ENCODE measurements at regions not wholly inside any gene's neighbourhood (a gene's known extent, or its start where the extent isn't known, plus 50 kb on each side); places are given as distances from the start of the nearest gene placed in this dataset.
"Not testable (repeated sequence)": the region's sequence is repeated elsewhere in the genome, so short reads cannot be mapped to it uniquely, and the experiment has no call there.

DNA sequence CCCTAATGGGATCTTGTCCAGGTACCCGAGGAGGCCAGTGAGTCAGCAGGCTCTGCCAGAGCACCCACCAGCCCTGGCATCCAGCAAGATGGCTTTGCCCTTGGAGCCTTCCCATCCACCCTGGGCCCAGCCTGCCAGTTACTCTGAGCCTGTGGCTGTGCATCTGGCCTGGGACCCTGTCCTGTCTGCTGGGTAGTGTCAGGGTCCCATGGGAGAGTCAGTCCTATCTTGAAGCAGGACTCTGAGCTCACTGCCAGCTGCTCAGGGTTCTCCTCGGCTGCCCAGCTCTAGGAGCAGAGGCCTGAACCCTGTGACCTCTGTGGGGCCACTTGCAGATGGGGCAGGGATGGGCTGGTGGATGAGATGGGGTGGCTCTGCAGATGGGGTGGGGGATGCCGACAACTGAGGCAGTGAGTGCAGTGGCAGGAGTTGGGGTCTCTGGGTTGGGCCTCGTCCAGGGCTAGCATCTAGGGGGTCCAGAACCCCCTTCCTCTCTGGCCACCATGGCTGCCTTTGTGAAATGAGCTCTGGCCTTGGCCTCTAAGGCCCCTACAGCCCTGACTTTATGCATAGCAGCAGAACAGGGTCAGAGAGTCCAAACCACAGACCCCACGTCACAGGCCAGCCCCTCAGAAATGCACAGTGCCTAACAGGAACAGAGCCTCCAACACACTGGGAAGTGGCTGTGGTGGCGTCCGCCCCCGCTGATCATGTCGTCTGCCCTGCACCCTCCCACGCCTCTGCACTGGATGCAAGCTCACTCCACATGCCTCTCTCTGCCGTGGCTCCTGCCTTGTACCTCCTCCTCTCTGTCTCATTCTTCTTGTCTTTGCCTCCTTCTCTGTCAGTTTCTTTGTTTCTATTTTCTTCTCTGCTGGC is 88.1 kb upstream of the RET start:
- peak; percentile 6 for DNase-seq

GRCh38 chr10:42989481-42989921 is 87.4 kb upstream of the RET start:
- no peak for DNase-seq

GRCh38 chr10:42990016-42990720 is 86.7 kb upstream of the RET start:
- no peak for DNase-seq

DNA sequence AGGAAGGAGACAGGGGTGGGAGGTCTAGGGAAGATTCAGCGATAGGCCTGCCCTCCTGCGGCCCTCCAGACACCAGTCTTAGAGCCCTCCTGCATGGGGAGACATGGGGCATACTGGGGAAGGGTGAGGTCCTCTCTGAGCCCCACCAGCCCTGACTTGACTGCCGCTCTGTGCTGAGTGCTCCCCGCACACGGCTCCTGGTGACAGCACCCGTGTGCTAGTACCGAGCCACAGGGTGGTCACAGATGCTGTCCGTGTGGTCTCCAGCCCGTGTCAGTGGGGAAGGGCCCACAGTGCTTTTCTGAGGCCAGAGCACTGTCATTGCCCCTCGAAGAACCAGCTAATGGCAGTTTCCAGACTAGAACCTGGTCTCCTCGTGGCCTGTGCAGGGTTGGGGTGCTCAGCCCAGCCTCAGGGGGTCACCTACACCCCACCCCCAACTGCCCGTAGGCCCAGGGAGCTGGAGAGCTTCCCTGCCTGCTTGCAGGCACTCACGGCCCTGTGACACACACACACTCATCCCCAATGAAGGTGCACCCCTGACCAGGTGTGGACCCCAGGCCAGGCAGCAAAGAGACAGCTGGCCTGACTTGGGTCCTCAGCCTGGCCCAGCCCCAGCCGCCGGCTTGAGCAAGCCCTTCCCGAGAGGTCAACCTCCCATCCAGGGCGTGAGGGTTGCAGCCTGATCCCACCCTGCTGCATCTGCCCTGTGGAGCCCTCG is 86.0 kb upstream of the RET start:
- peak; percentile 5 for DNase-seq

GRCh38 chr10:42991442-42992098 is 85.3 kb upstream of the RET start:
- DNase-seq: no peak

DNA sequence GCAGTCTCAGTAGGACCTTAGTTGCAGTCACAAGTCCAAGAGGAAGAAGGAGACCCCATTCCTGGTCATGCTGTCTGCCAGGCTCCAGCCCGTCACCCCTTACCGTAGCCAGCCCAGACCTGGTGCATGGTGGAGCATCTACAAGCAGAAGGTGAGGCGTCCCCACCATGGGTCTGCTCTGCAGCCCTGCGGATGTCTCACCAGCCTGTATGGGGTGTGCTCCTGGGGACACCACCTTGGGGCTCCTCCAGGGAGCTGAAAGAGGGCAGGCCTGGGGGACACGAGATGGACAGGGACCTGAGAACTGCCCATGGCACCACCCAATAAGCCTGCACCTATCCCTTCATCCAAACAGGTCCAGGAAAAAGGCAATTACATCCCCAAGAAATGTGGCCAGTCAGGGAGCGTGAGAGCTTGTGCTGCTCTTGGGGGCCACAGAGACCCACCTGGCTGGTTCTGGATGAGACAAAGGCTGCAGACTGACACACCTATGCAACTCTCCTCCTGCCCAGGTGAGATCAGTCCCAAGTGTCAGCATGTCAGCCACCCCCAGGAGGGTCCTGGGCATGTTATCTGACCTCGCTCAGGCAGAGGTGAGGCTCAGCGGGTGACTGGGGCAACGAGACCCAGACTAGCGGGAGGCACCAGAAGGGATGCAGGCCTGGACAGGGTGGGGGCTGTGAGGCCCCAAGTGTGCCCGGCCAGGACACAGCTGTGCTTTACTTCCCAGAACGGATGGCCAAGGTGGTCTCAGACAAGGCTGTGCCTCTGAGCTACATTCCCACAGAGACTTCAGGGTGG is 84.5 kb upstream of the RET start:
- no peak for DNase-seq

GRCh38 chr10:42992957-42993390 is 83.9 kb upstream of the RET start:
- DNase-seq: no peak

- DNase-seq: not testable (repeated sequence)
These were observed 82.0 kb upstream of the RET start for GRCh38 chr10:42994909-42995308.

- no peak for DNase-seq
These were observed 81.3 kb upstream of the RET start for GRCh38 chr10:42995537-42995936.

- DNase-seq: no peak
These were observed 80.3 kb upstream of the RET start for GRCh38 chr10:42996588-42996987.

DNA sequence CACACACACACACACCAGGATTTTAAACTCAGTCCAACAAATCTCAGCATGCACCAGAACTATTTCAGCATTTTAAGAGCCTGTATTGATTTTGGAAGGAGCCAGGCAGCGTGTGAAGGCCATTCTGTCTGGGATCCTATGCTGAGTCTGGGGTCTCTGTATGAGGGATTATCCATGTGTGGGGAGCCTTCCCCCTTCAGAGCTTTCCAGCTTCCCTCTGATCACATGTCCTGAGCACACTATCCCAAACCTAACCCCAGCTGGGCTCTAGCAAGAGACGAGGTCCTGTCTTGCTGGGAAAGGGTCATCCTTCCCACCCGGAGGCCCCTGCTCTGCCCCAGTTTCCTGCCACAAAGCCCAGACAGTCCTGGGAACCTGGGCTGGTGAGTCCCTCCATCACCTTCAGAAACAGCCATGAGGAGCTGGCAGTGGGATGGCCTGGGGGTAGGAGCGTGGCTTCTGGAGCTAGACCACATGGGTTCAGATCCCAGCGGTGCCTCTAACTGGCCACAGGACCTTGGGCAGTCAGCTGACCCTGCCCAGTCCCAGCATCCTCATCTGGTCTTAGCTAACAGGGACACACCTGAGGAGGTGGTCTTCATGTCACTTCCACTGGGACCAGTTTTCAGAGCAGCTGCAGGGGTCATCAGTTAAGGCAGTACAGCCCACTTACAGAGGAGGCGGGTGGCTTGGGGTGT is 79.6 kb upstream of the RET start:
- no peak for DNase-seq

- DNase-seq: no peak
These were observed 79.1 kb upstream of the RET start for GRCh38 chr10:42997849-42998165.

GRCh38 chr10:42998481-42999384 is 78.1 kb upstream of the RET start:
- DNase-seq: no peak

DNA sequence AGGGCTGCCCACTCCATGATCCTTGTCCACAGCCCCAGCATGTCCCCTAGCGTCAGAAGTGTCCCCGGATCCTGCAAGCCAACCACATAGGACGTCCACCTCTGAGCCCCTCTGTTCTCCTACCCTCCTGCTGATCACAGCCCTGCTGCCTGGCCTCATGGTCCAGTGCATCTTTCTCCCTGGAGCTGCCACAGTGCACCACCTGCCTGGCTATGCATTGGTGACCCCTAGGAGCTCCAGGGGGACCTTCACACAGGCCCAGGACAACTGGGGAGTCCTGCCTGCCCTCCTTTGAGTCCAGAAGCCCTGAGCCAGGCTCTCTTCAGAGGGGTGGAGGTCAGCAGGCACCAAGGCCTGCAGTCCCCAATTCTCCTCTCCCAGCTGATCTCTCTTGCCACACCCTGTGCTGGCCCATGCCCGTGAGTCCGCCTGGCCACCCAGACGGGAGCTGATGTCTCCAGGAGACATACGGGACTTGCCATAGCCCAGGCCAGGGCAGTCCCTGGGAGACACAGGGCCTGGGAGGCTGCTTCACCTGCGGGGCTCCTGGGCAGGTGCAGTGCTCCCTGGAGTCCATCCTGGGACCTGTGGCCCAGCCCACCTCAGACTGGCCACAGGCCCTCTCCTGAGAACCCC is 77.4 kb upstream of the RET start:
- DNase-seq: no peak

GRCh38 chr10:43000021-43000411 is 76.9 kb upstream of the RET start:
- no peak for DNase-seq

DNA sequence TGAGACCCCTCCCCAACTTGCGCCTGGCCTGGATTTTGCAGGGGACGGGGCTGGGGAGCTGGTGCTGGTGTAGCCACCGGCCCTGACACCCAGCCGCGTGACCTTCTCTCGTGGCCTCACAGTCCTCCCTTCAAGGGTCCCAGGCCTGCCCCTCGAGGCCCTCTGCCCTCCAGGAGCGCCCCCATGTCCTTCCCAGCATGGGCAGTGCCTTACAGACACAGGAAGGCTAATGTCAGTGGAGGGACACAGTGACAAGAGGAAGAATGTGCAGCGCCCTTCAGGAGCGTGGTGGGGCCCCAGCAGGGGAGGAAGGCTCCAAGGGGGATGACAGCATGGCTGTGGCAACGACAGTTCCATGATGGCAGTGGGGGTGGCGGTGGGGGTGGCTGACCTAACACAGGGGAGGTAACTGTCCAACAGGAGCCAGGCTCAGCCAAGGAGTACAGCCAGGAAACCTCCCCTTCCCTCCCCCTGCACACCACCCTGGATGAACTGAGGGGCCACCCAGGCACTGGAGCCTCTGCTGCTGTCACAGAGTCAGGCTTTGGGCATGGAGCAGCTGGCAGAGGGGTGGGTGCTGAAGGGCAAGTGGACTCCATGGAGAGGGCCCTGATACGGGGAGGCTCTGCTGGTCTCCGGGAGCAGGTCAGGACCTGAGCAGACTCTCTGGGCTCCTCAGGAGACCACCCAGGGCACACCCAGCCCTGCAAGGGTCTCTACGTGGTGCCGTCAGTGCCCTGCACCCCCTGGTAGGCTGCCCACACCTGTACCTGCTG is 76.0 kb upstream of the RET start:
- no peak for DNase-seq

DNA sequence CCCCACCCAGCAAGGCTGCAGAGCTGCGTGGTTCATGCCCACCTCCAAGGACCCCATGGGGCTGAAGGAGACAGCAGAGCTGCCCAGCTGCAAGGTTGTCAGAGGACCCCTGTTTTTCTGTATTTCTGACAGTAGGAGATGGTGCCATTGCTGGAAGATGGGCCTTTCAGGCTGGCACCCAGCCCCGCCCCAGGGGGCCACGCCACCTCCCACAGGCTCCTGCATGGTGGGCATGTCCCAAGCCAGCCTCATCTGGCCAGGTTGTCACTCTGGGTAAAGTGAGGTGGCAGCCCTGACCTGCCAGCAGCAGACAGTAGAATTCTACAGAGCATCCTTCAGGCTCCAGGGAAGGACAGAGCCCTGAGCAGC is 75.5 kb upstream of the RET start:
- no peak for DNase-seq

DNA sequence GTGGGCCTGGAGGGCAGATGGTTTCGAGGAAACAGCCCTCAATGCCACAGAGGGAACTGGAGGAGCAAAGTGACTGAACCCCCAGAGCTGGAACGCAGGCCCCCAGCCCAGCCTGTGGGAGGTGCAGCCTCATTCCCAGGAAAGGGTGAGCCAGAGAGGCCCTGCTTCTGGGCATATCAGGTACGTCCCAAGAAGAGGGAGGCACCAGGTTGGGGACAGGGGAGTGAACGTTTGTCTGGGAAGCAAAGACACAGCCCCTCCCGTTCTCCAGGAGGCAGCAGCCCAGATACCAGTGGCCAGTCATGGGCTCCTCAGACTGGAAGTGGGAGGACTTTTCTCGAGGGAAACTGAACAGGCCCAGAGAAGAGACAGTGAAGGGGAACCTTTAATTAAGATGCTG is 74.3 kb upstream of the RET start:
- DNase-seq: no peak

- DNase-seq: no peak
These were observed 70.4 kb upstream of the RET start for GRCh38 chr10:43006490-43006889.
